ENCODE measurements at regions not wholly inside any gene's neighbourhood (a gene's known extent, or its start where the extent isn't known, plus 50 kb on each side); places are given as distances from the start of the nearest gene placed in this dataset.

GRCh38 chr6:23280437-23280836 is 711.1 kb downstream of the HDGFL1 start:
- TF ChIP-seq GATA2 (IDR thresholded peaks at IDR 0.05; ENCODE audit: low read depth, low read length) (no peak), GATA3 (IDR thresholded peaks at IDR 0.05; ENCODE audit: low read depth, low read length) (no peak)
